HEK293T (cell line): ENCODE measurements at regions not wholly inside any gene's neighbourhood (a gene's known extent, or its start where the extent isn't known, plus 50 kb on each side); places are given as distances from the start of the nearest gene placed in this dataset.

Source experiments
- CTCF ChIA-PET: fragments of 350-600 bp; formaldehyde crosslinking; extraction: SDS; loops from one replicate; lab custom pipeline; 2021; ENCODE audit warnings: antibody characterized with exemption, inconsistent platforms; lab: Yijun Ruan, JAX
- POLR2A ChIA-PET: fragments of 350-600 bp; formaldehyde crosslinking; extraction: SDS; loops from one replicate; lab custom pipeline; 2020; ENCODE audit warnings: antibody characterized with exemption, inconsistent platforms; lab: Yijun Ruan, JAX
- DNase-seq: peaks from one replicate; pipeline ENCODE4 v3.0.0; 2012; ENCODE audit warnings: mixed read lengths; ENCODE audit errors: extremely low spot score
- ARNT ChIP-seq: fragments of 450-650 bp; IDR thresholded peaks from 2 replicates; pipeline ENCODE4 v1.6.1; 2017; ENCODE audit warnings: mild to moderate bottlenecking
- BHLHE40 ChIP-seq: fragments of 450-650 bp; IDR thresholded peaks from 2 replicates; pipeline ENCODE4 v1.6.1; 2016; ENCODE audit warnings: mild to moderate bottlenecking, moderate library complexity, borderline replicate concordance
- CTBP1 ChIP-seq: fragments of 450-650 bp; IDR thresholded peaks from 2 replicates; pipeline ENCODE4 v1.6.1; 2016; ENCODE audit warnings: borderline replicate concordance
- ELF4 ChIP-seq: fragments of 450-650 bp; IDR thresholded peaks from 2 replicates; pipeline ENCODE4 v1.6.1; 2017; ENCODE audit warnings: antibody characterized with exemption
- FOXA1 ChIP-seq: fragments of 450-650 bp; IDR thresholded peaks from 2 replicates; pipeline ENCODE4 v1.6.1; 2016; ENCODE audit warnings: mild to moderate bottlenecking
- FOXK2 ChIP-seq: fragments of 450-650 bp; IDR thresholded peaks from 2 replicates; pipeline ENCODE4 v1.6.1; 2016; ENCODE audit warnings: mild to moderate bottlenecking
- FOXM1 ChIP-seq: fragments of 450-650 bp; IDR thresholded peaks from 2 replicates; pipeline ENCODE4 v1.6.1; 2017; ENCODE audit warnings: mild to moderate bottlenecking, borderline replicate concordance
- HDGF ChIP-seq: fragments of 450-650 bp; IDR thresholded peaks from 2 replicates; pipeline ENCODE4 v1.6.1; 2017; ENCODE audit warnings: antibody characterized with exemption, borderline replicate concordance
- L3MBTL2 ChIP-seq: fragments of 450-650 bp; conservative IDR thresholded peaks from 2 replicates; pipeline ENCODE4 v1.6.1; 2016; ENCODE audit warnings: mild to moderate bottlenecking
- LEF1 ChIP-seq: fragments of 450-650 bp; IDR thresholded peaks from 2 replicates; pipeline ENCODE4 v1.6.1; 2017; ENCODE audit warnings: mild to moderate bottlenecking, borderline replicate concordance
- NFRKB ChIP-seq: fragments of 450-650 bp; IDR thresholded peaks from 2 replicates; pipeline ENCODE4 v1.6.1; 2016; ENCODE audit warnings: mild to moderate bottlenecking, moderate library complexity
- PKNOX1 ChIP-seq: fragments of 450-650 bp; IDR thresholded peaks from 2 replicates; pipeline ENCODE4 v1.6.1; 2016
- SP1 ChIP-seq: fragments of 450-650 bp; IDR thresholded peaks from 2 replicates; pipeline ENCODE4 v1.6.1; 2017
- SUZ12 ChIP-seq: fragments of 450-650 bp; IDR thresholded peaks from 2 replicates; pipeline ENCODE4 v1.6.1; 2016; ENCODE audit warnings: mild to moderate bottlenecking
- TARDBP ChIP-seq: fragments of 450-650 bp; IDR thresholded peaks from 2 replicates; pipeline ENCODE4 v1.6.1; 2016
- ZNF384 ChIP-seq: fragments of 450-650 bp; IDR thresholded peaks from 2 replicates; pipeline ENCODE4 v1.6.1; 2016

DNA sequence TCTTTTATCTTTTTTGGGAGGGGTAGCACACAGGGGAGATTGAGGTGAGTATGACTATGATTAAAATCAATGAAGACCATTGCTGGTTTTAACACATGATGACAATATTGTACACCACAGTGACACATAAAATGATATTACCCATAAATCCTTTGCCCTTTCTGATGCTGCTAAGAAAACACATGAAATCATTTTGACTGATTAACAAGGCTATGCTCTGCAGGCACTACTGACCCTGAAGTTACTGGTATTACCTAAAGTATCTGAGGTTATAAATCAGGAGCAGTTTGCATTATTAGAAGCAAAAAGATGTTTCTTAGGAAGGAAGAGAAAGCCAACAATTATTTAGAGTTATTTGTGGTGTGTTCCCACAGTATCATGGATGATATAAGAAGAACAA lies 701.2 kb upstream of the PTBP2 start:
- DNase-seq, result no peak
- POLR2A ChIA-PET, result no interaction called here
- TF ChIP-seq ELF4 (no peak), PKNOX1 (peak; percentile 53), FOXK2 (no peak), BHLHE40 (no peak), ARNT (no peak)
- CTCF ChIA-PET, result no interaction called here

GRCh38 chr1:96025062-96025461 lies 696.5 kb upstream of the PTBP2 start:
- ChIA-PET POLR2A (no interaction called here), CTCF (no interaction called here)
- TF ChIP-seq NFRKB (no peak), PKNOX1 (no peak), HDGF (no peak), ARNT (no peak), ELF4 (no peak), L3MBTL2 (no peak), CTBP1 (no peak), FOXA1 (no peak), FOXM1 (no peak), LEF1 (no peak), SUZ12 (no peak), BHLHE40 (no peak), FOXK2 (no peak), SP1 (no peak)
- no peak for DNase-seq

DNA sequence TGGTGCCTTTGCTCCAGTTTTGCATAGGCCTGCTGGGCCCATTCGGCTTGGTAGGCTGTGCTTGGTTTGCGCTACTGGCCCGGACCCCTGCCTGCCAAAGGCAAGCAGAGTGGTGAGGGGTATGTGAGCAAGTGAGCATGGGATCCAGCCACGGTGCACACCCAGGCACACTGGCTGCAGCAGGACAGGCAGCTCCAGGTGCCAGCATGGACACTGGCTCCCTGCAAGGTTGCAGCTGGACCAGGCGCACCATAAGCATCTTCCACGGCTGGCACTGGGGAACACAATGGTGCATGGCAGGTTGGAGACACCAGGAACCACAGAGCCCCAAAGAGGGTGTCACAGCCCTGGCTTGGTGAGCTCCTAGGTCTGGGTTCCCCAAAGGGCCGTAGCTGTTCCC lies 693.5 kb upstream of the PTBP2 start:
- TF ChIP-seq L3MBTL2 (no peak), ARNT (no peak), TARDBP (no peak), CTBP1 (no peak), ZNF384 (no peak), HDGF (no peak), BHLHE40 (no peak)
- ChIA-PET CTCF (no interaction called here), POLR2A (no interaction called here)
- no peak for DNase-seq

DNA sequence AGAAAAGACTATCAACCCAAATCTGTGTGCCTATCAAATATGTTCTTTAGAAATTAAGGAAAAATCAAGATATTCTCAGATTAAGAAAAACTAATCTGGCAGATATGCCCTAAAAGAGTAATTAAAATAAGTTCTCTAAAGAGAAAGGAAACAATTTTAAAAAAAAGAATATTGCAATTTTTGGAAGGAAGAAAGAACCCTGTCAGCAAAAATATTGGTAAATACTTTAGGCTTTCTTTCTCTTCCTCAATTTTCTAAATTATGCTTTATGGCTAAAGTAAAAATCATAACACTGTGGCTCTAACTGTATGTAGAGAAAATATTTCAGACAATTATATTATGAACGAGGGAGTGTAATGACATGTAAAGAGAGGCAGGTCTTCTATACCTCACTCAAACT lies 691.3 kb upstream of the PTBP2 start:
- no peak for TF ChIP-seq SP1
- CTCF ChIA-PET, result no interaction called here

GRCh38 chr1:96034006-96034405 lies 687.6 kb upstream of the PTBP2 start:
- DNase-seq, result no peak
- POLR2A ChIA-PET, result no interaction called here
- CTCF ChIA-PET, result no interaction called here
- no peak for TF ChIP-seq SP1
- no peak for TF ChIP-seq NFRKB
- no peak for TF ChIP-seq ELF4
- TF ChIP-seq SUZ12, result no peak
- no peak for TF ChIP-seq ZNF384
- no peak for TF ChIP-seq FOXM1
- TF ChIP-seq HDGF, result no peak
- TF ChIP-seq ARNT, result no peak

More for the DNA sequence above, 691.3 kb upstream of the PTBP2 start:
- no peak for DNase-seq
- POLR2A ChIA-PET, result no interaction called here

DNA sequence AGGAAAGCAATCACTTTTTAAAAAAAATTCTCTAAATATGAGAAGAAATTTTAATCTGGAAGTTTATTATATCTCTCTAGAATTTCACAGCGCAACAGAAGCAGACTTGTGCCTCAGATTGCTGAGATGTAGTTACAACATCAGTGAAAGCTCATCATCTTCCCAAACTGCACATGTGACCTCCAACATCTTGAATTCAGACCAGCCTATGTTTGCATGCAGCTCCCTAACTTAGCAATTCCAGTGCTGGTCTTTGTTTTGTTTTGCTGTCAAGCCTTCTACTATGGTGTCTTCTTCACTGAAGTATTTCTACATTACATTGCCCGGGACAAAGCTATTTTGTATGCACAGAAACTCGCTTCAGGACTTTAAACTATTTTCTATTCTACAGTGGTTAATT lies 684.8 kb upstream of the PTBP2 start:
- TF ChIP-seq SP1 (no peak), LEF1 (no peak)
- CTCF ChIA-PET, result no interaction called here

GRCh38 chr1:96038636-96039035 lies 682.9 kb upstream of the PTBP2 start:
- ChIA-PET CTCF (no interaction called here), POLR2A (no interaction called here)
- TF ChIP-seq SP1 (no peak), L3MBTL2 (no peak), ARNT (no peak), CTBP1 (no peak), SUZ12 (no peak), ZNF384 (no peak), BHLHE40 (no peak), PKNOX1 (no peak), LEF1 (no peak), ELF4 (no peak), FOXK2 (no peak), NFRKB (no peak), FOXA1 (no peak)
- DNase-seq, result no peak

More for the DNA sequence above, 684.8 kb upstream of the PTBP2 start:
- no peak for DNase-seq
- POLR2A ChIA-PET, result no interaction called here

DNA sequence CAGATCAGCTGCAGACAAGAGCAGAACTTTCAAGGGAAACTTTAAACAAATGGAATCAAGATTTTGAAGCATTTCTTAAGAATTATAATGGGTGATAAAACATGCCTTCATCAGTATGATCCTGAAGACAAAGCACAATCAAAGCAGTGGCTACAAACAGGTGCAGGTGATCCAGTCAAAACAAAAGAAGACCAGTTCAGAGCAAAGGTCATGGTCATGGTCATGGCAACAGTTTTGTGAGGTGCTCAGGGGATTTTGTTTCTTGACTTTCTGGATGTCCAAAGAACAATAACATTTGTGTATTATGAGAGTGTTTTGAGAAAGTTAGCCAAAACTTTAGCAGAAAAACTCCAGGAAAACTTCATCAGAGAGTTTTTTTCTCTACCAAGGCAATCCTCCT lies 681.7 kb upstream of the PTBP2 start:
- POLR2A ChIA-PET, result no interaction called here
- CTCF ChIA-PET, result no interaction called here
- TF ChIP-seq TARDBP (no peak), CTBP1 (no peak), FOXK2 (no peak), SP1 (no peak), FOXM1 (no peak), SUZ12 (no peak), BHLHE40 (no peak), ELF4 (no peak), L3MBTL2 (no peak), ZNF384 (no peak), NFRKB (no peak)
- no peak for DNase-seq
